Parathyroid adenoma (tissue), 2 donors: ENCODE measurements at regions not wholly inside any gene's neighbourhood (a gene's known extent, or its start where the extent isn't known, plus 50 kb on each side); places are given as distances from the start of the nearest gene placed in this dataset.

Source experiments
- H2AFZ ChIP-seq: fragments of 300-600 bp; sonication (generic); one replicate; pipeline ENCODE4 v1.7.0; 2017; ENCODE audit warnings: antibody characterized with exemption, mild to moderate bottlenecking
- H3K27ac ChIP-seq: fragments of 300-600 bp; sonication (generic); one replicate; pipeline ENCODE4 v1.7.0; 2017
- H3K27me3 ChIP-seq: fragments of 300-600 bp; sonication (generic); one replicate; pipeline ENCODE4 v1.7.0; 2017; ENCODE audit warnings: low read length; ENCODE audit not compliant: control insufficient read depth, insufficient read depth
- H3K36me3 ChIP-seq: fragments of 300-600 bp; sonication (generic); one replicate; pipeline ENCODE4 v1.7.0; 2017; ENCODE audit warnings: low read length; ENCODE audit not compliant: control insufficient read depth, insufficient read depth
- H3K4me1 ChIP-seq: fragments of 300-600 bp; sonication (generic); one replicate; pipeline ENCODE4 v1.7.0; 2017; ENCODE audit warnings: control low read depth
- H3K4me2 ChIP-seq: fragments of 300-600 bp; sonication (generic); one replicate; pipeline ENCODE4 v1.7.0; 2017; ENCODE audit warnings: low read length
- H3K4me3 ChIP-seq: fragments of 300-600 bp; sonication (generic); one replicate; pipeline ENCODE4 v1.7.0; 2017; ENCODE audit warnings: low read depth, low read length
- H3K79me2 ChIP-seq: fragments of 300-600 bp; sonication (generic); one replicate; pipeline ENCODE4 v1.7.0; 2017; ENCODE audit warnings: control low read depth
- H3K9ac ChIP-seq: fragments of 300-600 bp; sonication (generic); one replicate; pipeline ENCODE4 v1.7.0; 2017; ENCODE audit warnings: mild to moderate bottlenecking
- H3K9me3 ChIP-seq: fragments of 300-600 bp; sonication (generic); one replicate; pipeline ENCODE4 v1.7.0; 2017; ENCODE audit warnings: low read length; ENCODE audit not compliant: control insufficient read depth
- CTCF ChIP-seq: fragments of 300-600 bp; sonication (generic); IDR thresholded peaks from one replicate; pipeline ENCODE4 v1.7.0; 2017; ENCODE audit warnings: antibody characterized with exemption, mild to moderate bottlenecking
- donor health status: primary hyperparathyroidism.

DNA sequence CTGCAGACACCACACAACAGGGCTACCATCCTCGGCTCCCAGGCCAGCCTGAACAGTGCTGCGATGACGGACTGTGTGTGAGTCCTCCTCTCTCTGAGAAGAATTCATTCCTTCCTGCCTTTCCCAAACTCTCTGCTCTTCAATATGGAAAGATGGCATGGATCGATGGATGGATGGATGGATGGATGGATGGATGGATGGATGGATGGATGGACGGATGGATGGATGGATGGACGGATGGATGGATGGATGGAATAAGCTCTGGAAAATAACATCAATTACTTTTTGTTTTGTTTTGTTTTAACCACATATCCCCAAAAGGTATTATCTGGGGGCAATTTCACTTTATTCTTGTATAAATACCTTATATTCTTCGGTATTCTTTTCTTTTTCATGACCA lies 151.9 kb downstream of the AKR1D1 start:
- Histone ChIP-seq H3K9me3 (no peaks in the 10 kb centered on the region), H3K27me3 (no peaks in the 10 kb centered on the region), H3K4me3 (no peak overlapping the region), H3K79me2 (no peaks in the 10 kb centered on the region), H2AFZ (no peak overlapping the region), H3K27ac (no peak overlapping the region), H3K4me1 (no peaks in the 10 kb centered on the region), H3K36me3 (no peaks in the 10 kb centered on the region), H3K9ac (no peak overlapping the region), H3K4me2 (no peak overlapping the region)
- no peak for TF ChIP-seq CTCF

GRCh38 chr7:138228769-138229168 lies 152.5 kb downstream of the AKR1D1 start:
- H3K4me2 ChIP-seq, result no peak overlapping the region
- H3K9me3 ChIP-seq, result no peaks in the 10 kb centered on the region
- H3K27me3 ChIP-seq, result no peaks in the 10 kb centered on the region
- TF ChIP-seq CTCF, result no peak
- no peak overlapping the region for H3K27ac ChIP-seq
- no peak overlapping the region for H3K4me3 ChIP-seq
- H2AFZ ChIP-seq, result no peak overlapping the region
- no peaks in the 10 kb centered on the region for H3K36me3 ChIP-seq
- no peaks in the 10 kb centered on the region for H3K79me2 ChIP-seq
- H3K4me1 ChIP-seq, result no peaks in the 10 kb centered on the region
- H3K9ac ChIP-seq, result no peak overlapping the region

DNA sequence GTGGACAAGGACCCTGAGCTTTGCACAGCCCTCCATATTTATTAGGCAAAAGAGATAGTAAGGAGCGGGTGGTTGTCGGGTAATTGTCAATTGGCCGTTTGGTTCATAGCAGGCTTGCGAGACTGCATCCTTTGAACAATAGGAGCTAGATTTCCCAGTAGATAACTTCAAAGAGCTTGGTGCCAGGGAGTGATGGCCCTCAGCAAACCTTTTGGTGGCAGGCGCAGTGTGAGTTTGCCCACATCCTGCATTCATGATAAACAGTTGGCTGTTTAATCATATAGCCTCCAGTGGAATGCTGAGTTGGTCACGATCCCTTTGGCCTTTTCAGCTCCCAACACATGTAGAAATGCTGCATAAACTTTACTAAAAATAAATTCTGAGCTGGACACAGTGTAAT lies 156.9 kb downstream of the AKR1D1 start:
- H3K9ac ChIP-seq, result no peak overlapping the region
- H3K9me3 ChIP-seq, result no peaks in the 10 kb centered on the region
- H3K27me3 ChIP-seq, result no peaks in the 10 kb centered on the region
- H3K79me2 ChIP-seq, result no peaks in the 10 kb centered on the region
- H3K4me1 ChIP-seq, result no peaks in the 10 kb centered on the region
- H3K36me3 ChIP-seq, result no peaks in the 10 kb centered on the region
- H3K27ac ChIP-seq, result no peak overlapping the region
- no peak overlapping the region for H3K4me3 ChIP-seq
- no peak overlapping the region for H3K4me2 ChIP-seq
- no peak for TF ChIP-seq CTCF
- H2AFZ ChIP-seq, result no peak overlapping the region

GRCh38 chr7:138235207-138235606 lies 158.9 kb downstream of the AKR1D1 start:
- H3K4me1 ChIP-seq, result no peaks in the 10 kb centered on the region
- H3K9me3 ChIP-seq, result no peaks in the 10 kb centered on the region
- no peak overlapping the region for H2AFZ ChIP-seq
- H3K27me3 ChIP-seq, result no peaks in the 10 kb centered on the region
- no peak for TF ChIP-seq CTCF
- H3K27ac ChIP-seq, result no peak overlapping the region
- H3K9ac ChIP-seq, result no peak overlapping the region
- H3K4me2 ChIP-seq, result no peak overlapping the region
- no peak overlapping the region for H3K4me3 ChIP-seq
- no peaks in the 10 kb centered on the region for H3K79me2 ChIP-seq
- no peaks in the 10 kb centered on the region for H3K36me3 ChIP-seq

DNA sequence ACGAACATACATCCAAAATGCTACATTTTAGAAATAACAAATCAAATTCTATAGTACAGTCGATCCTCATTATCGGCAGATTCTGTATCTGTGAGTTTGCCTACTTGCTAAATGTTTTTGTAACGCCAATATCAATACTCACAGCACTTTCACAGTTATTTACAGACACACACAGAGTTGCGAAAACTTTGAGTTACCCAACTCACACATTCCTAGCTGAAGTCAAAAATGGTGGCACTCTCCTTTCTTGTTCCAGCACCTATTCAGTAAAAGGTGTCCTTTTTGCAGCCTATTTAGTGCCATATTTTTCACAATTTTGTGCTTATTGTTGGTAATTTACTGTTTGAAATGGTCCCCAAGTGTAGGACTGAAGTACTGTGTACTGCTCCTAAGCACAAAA lies 161.7 kb downstream of the AKR1D1 start:
- no peak overlapping the region for H3K9ac ChIP-seq
- no peaks in the 10 kb centered on the region for H3K27me3 ChIP-seq
- H3K27ac ChIP-seq, result no peak overlapping the region
- H3K4me2 ChIP-seq, result no peak overlapping the region
- no peaks in the 10 kb centered on the region for H3K9me3 ChIP-seq
- H3K79me2 ChIP-seq, result no peaks in the 10 kb centered on the region
- H3K4me3 ChIP-seq, result no peak overlapping the region
- no peak overlapping the region for H2AFZ ChIP-seq
- TF ChIP-seq CTCF, result no peak
- H3K36me3 ChIP-seq, result no peaks in the 10 kb centered on the region
- no peaks in the 10 kb centered on the region for H3K4me1 ChIP-seq
